ENCODE measurements at regions not wholly inside any gene's neighbourhood (a gene's known extent, or its start where the extent isn't known, plus 50 kb on each side); places are given as distances from the start of the nearest gene placed in this dataset.
A peak's percentile ranks its signal among the peaks of the same experiment; 100 is the strongest.

GRCh38 chr13:26813980-26814348, 53.4 kb upstream of the GPR12 start:
- Histone ChIP-seq H3K36me3 (replicated peaks in 1 of 2; ENCODE audit: control insufficient read depth in 1 of 2, insufficient read depth in 2 of 2, low read length in 2 of 2) (no peaks in the 10 kb centered on the region), H3K4me3 (replicated peaks in 1 of 3; ENCODE audit: low read depth in 2 of 3, low read length in 3 of 3) (no peak overlapping the region), H3K9me3 (replicated peaks in 1 of 2; ENCODE audit: control insufficient read depth in 1 of 2, insufficient read depth in 1 of 2, low read length in 2 of 2) (no peaks in the 10 kb centered on the region), H3K9ac (ENCODE audit: insufficient read depth, low read length, poor library complexity, severe bottlenecking) (no peak overlapping the region), H2AFZ (ENCODE audit: insufficient read depth, low read depth, low read length, poor library complexity, severe bottlenecking) (no peak overlapping the region), H4K20me1 (ENCODE audit: insufficient read depth, low read length) (no peaks in the 10 kb centered on the region), H3K27ac (ENCODE audit: low read depth in 1 of 2, low read length in 2 of 2) (no peak overlapping the region), H3K27me3 (ENCODE audit: control insufficient read depth in 2 of 2, insufficient read depth in 2 of 2, low read length in 2 of 2) (peaks cover 12 to 20% of the 10 kb centered on the region in 2 donors), H3K4me2 (replicated peaks; ENCODE audit: extremely low read depth, low read length, poor library complexity, severe bottlenecking) (no peak overlapping the region), H3K79me2 (ENCODE audit: insufficient read depth, low read length) (no peaks in the 10 kb centered on the region), H3K4me1 (ENCODE audit: control insufficient read depth in 1 of 2, insufficient read depth in 2 of 2, low read length in 2 of 2) (no peaks in the 10 kb centered on the region)
- H3K4me3 Mint-ChIP-seq: no peak overlapping the region
- H3K27ac Mint-ChIP-seq: peak overlapping the region in 1 of 7 donors; percentile 19
- intact Hi-C loops (cut with micrococcal nuclease): no loop called here
- peaks cover 0 to 4% (median 0%) of the 10 kb centered on the region in 7 donors for H3K9me3 Mint-ChIP-seq
- no peak for TF ChIP-seq CTCF (IDR thresholded peaks at IDR 0.05)
- WGBS (ENCODE audit: insufficient coverage): 100% methylated on average over 1 of the region's 6 CpGs
- H3K27me3 Mint-ChIP-seq (ENCODE audit: low read depth in 3 of 3): peaks cover 2 to 12% (median 9%) of the 10 kb centered on the region in 3 donors
- no peak for DNase-seq
- no peaks in the 10 kb centered on the region for H3K36me3 Mint-ChIP-seq
- no peaks in the 10 kb centered on the region for H3K4me1 Mint-ChIP-seq

DNA sequence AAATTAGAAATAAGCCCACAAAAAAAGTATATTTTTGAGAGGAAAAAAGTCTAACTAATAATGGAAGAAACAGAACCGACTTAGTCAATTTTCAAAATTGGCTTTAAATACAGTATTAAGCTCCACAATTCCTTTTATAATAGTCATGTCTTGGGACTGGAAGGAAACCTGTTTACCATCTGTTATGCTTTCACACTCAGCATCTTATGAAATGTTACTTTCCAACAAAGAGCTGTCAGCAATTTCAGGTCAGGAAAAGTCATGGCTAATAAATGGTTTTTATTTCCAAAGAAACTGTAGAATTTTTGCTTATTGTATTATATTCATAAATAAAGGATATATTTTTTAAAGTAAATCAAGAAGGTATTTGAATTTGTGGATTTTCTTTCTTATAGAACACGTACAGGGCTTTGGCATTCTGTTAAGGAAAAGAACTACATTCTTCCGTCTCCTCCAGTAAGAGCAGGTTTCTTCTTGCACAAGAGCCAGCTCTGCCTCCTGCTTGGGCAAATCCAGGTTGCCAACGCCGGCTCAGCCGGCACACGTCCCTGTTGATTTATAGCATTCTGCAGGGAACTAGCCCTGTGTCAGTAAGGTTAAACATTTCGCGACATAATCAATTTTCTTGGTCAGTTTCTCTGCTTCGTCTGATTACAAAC, 52.9 kb upstream of the GPR12 start:
- no peak for DNase-seq
- H3K9me3 Mint-ChIP-seq: peaks cover 0 to 4% (median 0%) of the 10 kb centered on the region in 7 donors

More for the DNA sequence above, 52.9 kb upstream of the GPR12 start:
- Histone ChIP-seq H3K36me3 (replicated peaks in 1 of 2; ENCODE audit: control insufficient read depth in 1 of 2, insufficient read depth in 2 of 2, low read length in 2 of 2) (no peaks in the 10 kb centered on the region), H3K79me2 (ENCODE audit: insufficient read depth, low read length) (no peaks in the 10 kb centered on the region), H3K4me3 (replicated peaks in 1 of 3; ENCODE audit: low read depth in 2 of 3, low read length in 3 of 3) (no peak overlapping the region), H3K9ac (ENCODE audit: insufficient read depth, low read length, poor library complexity, severe bottlenecking) (no peak overlapping the region), H3K4me2 (replicated peaks; ENCODE audit: extremely low read depth, low read length, poor library complexity, severe bottlenecking) (no peak overlapping the region), H3K9me3 (replicated peaks in 1 of 2; ENCODE audit: control insufficient read depth in 1 of 2, insufficient read depth in 1 of 2, low read length in 2 of 2) (no peaks in the 10 kb centered on the region), H3K4me1 (ENCODE audit: control insufficient read depth in 1 of 2, insufficient read depth in 2 of 2, low read length in 2 of 2) (no peaks in the 10 kb centered on the region), H3K27ac (ENCODE audit: low read depth in 1 of 2, low read length in 2 of 2) (no peak overlapping the region), H4K20me1 (ENCODE audit: insufficient read depth, low read length) (no peaks in the 10 kb centered on the region), H2AFZ (ENCODE audit: insufficient read depth, low read depth, low read length, poor library complexity, severe bottlenecking) (no peak overlapping the region), H3K27me3 (ENCODE audit: control insufficient read depth in 2 of 2, insufficient read depth in 2 of 2, low read length in 2 of 2) (peaks cover 12 to 20% of the 10 kb centered on the region in 2 donors)
- intact Hi-C loops (cut with micrococcal nuclease): no loop called here
- 67% methylated on average over 6 of the region's 10 CpGs for WGBS (ENCODE audit: insufficient coverage)
- Mint-ChIP-seq H3K4me1 (no peaks in the 10 kb centered on the region), H3K27me3 (ENCODE audit: low read depth in 3 of 3) (peaks cover 2 to 15% (median 9%) of the 10 kb centered on the region in 3 donors), H3K36me3 (no peaks in the 10 kb centered on the region), H3K4me3 (no peak overlapping the region), H3K27ac (no peak overlapping the region)
- no peak for TF ChIP-seq CTCF (IDR thresholded peaks at IDR 0.05)

Data from CD14-positive monocyte (primary cell).